ENCODE measurements at regions not wholly inside any gene's neighbourhood (a gene's known extent, or its start where the extent isn't known, plus 50 kb on each side); places are given as distances from the start of the nearest gene placed in this dataset.
"Not testable (repeated sequence)": the region's sequence is repeated elsewhere in the genome, so short reads cannot be mapped to it uniquely, and the experiment has no call there.

- Histone ChIP-seq H3K4me3 (ENCODE audit: low read depth in 1 of 2, low read length in 2 of 2) (no peak overlapping the region), H3K27ac (ENCODE audit: low read depth, low read length) (no peak overlapping the region), H3K9me3 (ENCODE audit: low read length) (no peaks in the 10 kb centered on the region), H3K36me3 (ENCODE audit: insufficient read depth, low read length) (no peaks in the 10 kb centered on the region), H3K9ac (ENCODE audit: low read length) (no peak overlapping the region), H3K4me1 (ENCODE audit: insufficient read depth, low read length) (no peaks in the 10 kb centered on the region), H3K27me3 (ENCODE audit: control insufficient read depth in 1 of 2, insufficient read depth in 2 of 2, low read length in 2 of 2) (peaks cover 0 to 11% of the 10 kb centered on the region in 2 donors)
Measured at GRCh38 chr12:131443019-131444000, 267.6 kb upstream of the SFSWAP start.

- Histone ChIP-seq H3K36me3 (ENCODE audit: insufficient read depth, low read length) (no peaks in the 10 kb centered on the region), H3K4me3 (ENCODE audit: low read depth in 1 of 2, low read length in 2 of 2) (no peak overlapping the region), H3K9me3 (ENCODE audit: low read length) (no peaks in the 10 kb centered on the region), H3K27me3 (ENCODE audit: control insufficient read depth in 1 of 2, insufficient read depth in 2 of 2, low read length in 2 of 2) (peaks cover 0 to 6% of the 10 kb centered on the region in 2 donors), H3K27ac (ENCODE audit: low read depth, low read length) (no peak overlapping the region), H3K4me1 (ENCODE audit: insufficient read depth, low read length) (no peaks in the 10 kb centered on the region), H3K9ac (ENCODE audit: low read length) (no peak overlapping the region)
Measured at GRCh38 chr12:131444220-131445164, 266.4 kb upstream of the SFSWAP start.

GRCh38 chr12:131445184-131445774 is 265.6 kb upstream of the SFSWAP start:
- H3K27me3 ChIP-seq (ENCODE audit: control insufficient read depth in 1 of 2, insufficient read depth in 2 of 2, low read length in 2 of 2): peaks cover 0 to 6% of the 10 kb centered on the region in 2 donors
- no peaks in the 10 kb centered on the region for H3K9me3 ChIP-seq (ENCODE audit: low read length)
- H3K4me3 ChIP-seq (ENCODE audit: low read depth in 1 of 2, low read length in 2 of 2): no peak overlapping the region
- no peaks in the 10 kb centered on the region for H3K36me3 ChIP-seq (ENCODE audit: insufficient read depth, low read length)
- no peaks in the 10 kb centered on the region for H3K4me1 ChIP-seq (ENCODE audit: insufficient read depth, low read length)
- no peak overlapping the region for H3K27ac ChIP-seq (ENCODE audit: low read depth, low read length)
- H3K9ac ChIP-seq (ENCODE audit: low read length): no peak overlapping the region

GRCh38 chr12:131445795-131446194 is 265.1 kb upstream of the SFSWAP start:
- Histone ChIP-seq H3K9ac (ENCODE audit: low read length) (no peak overlapping the region), H3K27ac (ENCODE audit: low read depth, low read length) (no peak overlapping the region), H3K36me3 (ENCODE audit: insufficient read depth, low read length) (no peaks in the 10 kb centered on the region), H3K4me3 (ENCODE audit: low read depth in 1 of 2, low read length in 2 of 2) (no peak overlapping the region), H3K27me3 (ENCODE audit: control insufficient read depth in 1 of 2, insufficient read depth in 2 of 2, low read length in 2 of 2) (peaks cover 0 to 6% of the 10 kb centered on the region in 2 donors), H3K9me3 (ENCODE audit: low read length) (no peaks in the 10 kb centered on the region), H3K4me1 (ENCODE audit: insufficient read depth, low read length) (no peaks in the 10 kb centered on the region)

GRCh38 chr12:131447636-131448035 is 263.3 kb upstream of the SFSWAP start:
- H3K4me1 ChIP-seq (ENCODE audit: insufficient read depth, low read length); H3K27ac ChIP-seq (ENCODE audit: low read depth, low read length); H3K4me3 ChIP-seq (ENCODE audit: low read depth in 1 of 2, low read length in 2 of 2); H3K9me3 ChIP-seq (ENCODE audit: low read length); H3K27me3 ChIP-seq (ENCODE audit: control insufficient read depth in 1 of 2, insufficient read depth in 2 of 2, low read length in 2 of 2); H3K36me3 ChIP-seq (ENCODE audit: insufficient read depth, low read length); H3K9ac ChIP-seq (ENCODE audit: low read length): not testable (repeated sequence)

GRCh38 chr12:131448254-131448795 is 262.6 kb upstream of the SFSWAP start:
- H3K27ac ChIP-seq (ENCODE audit: low read depth, low read length): no peak overlapping the region
- no peaks in the 10 kb centered on the region for H3K9me3 ChIP-seq (ENCODE audit: low read length)
- H3K4me3 ChIP-seq (ENCODE audit: low read depth in 1 of 2, low read length in 2 of 2): no peak overlapping the region
- no peak overlapping the region for H3K9ac ChIP-seq (ENCODE audit: low read length)
- H3K4me1 ChIP-seq (ENCODE audit: insufficient read depth, low read length): no peaks in the 10 kb centered on the region
- H3K36me3 ChIP-seq (ENCODE audit: insufficient read depth, low read length): no peaks in the 10 kb centered on the region
- H3K27me3 ChIP-seq (ENCODE audit: control insufficient read depth in 1 of 2, insufficient read depth in 2 of 2, low read length in 2 of 2): peaks cover 0 to 6% of the 10 kb centered on the region in 2 donors

- H3K4me1 ChIP-seq (ENCODE audit: insufficient read depth, low read length): no peaks in the 10 kb centered on the region
- peaks cover 0 to 6% of the 10 kb centered on the region in 2 donors for H3K27me3 ChIP-seq (ENCODE audit: control insufficient read depth in 1 of 2, insufficient read depth in 2 of 2, low read length in 2 of 2)
- no peak overlapping the region for H3K27ac ChIP-seq (ENCODE audit: low read depth, low read length)
- no peaks in the 10 kb centered on the region for H3K36me3 ChIP-seq (ENCODE audit: insufficient read depth, low read length)
- no peak overlapping the region for H3K9ac ChIP-seq (ENCODE audit: low read length)
- H3K4me3 ChIP-seq (ENCODE audit: low read depth in 1 of 2, low read length in 2 of 2): no peak overlapping the region
- H3K9me3 ChIP-seq (ENCODE audit: low read length): no peaks in the 10 kb centered on the region
Measured at GRCh38 chr12:131449027-131449426, 261.9 kb upstream of the SFSWAP start.

GRCh38 chr12:131452444-131452860 is 258.4 kb upstream of the SFSWAP start:
- no peak overlapping the region for H3K27ac ChIP-seq (ENCODE audit: low read depth, low read length)
- H3K4me3 ChIP-seq (ENCODE audit: low read depth in 1 of 2, low read length in 2 of 2): no peak overlapping the region
- peaks cover 0 to 5% of the 10 kb centered on the region in 2 donors for H3K27me3 ChIP-seq (ENCODE audit: control insufficient read depth in 1 of 2, insufficient read depth in 2 of 2, low read length in 2 of 2)
- H3K36me3 ChIP-seq (ENCODE audit: insufficient read depth, low read length): no peaks in the 10 kb centered on the region
- no peaks in the 10 kb centered on the region for H3K4me1 ChIP-seq (ENCODE audit: insufficient read depth, low read length)
- H3K9me3 ChIP-seq (ENCODE audit: low read length): no peaks in the 10 kb centered on the region
- no peak overlapping the region for H3K9ac ChIP-seq (ENCODE audit: low read length)

- H3K27me3 ChIP-seq (ENCODE audit: control insufficient read depth in 1 of 2, insufficient read depth in 2 of 2, low read length in 2 of 2): peaks cover 0 to 10% of the 10 kb centered on the region in 2 donors
Measured at GRCh38 chr12:131454418-131455217, 256.3 kb upstream of the SFSWAP start.

GRCh38 chr12:131455218-131455506 is 255.7 kb upstream of the SFSWAP start:
- no peaks in the 10 kb centered on the region for H3K4me1 ChIP-seq (ENCODE audit: insufficient read depth, low read length)
- no peak overlapping the region for H3K4me3 ChIP-seq (ENCODE audit: low read depth in 1 of 2, low read length in 2 of 2)
- H3K9ac ChIP-seq (ENCODE audit: low read length): no peak overlapping the region
- no peak overlapping the region for H3K27ac ChIP-seq (ENCODE audit: low read depth, low read length)
- H3K27me3 ChIP-seq (ENCODE audit: control insufficient read depth in 1 of 2, insufficient read depth in 2 of 2, low read length in 2 of 2): peaks cover 0 to 10% of the 10 kb centered on the region in 2 donors
- no peaks in the 10 kb centered on the region for H3K36me3 ChIP-seq (ENCODE audit: insufficient read depth, low read length)
- no peaks in the 10 kb centered on the region for H3K9me3 ChIP-seq (ENCODE audit: low read length)

More at GRCh38 chr12:131454418-131455217, 256.3 kb upstream of the SFSWAP start:
- Histone ChIP-seq H3K4me1 (ENCODE audit: insufficient read depth, low read length) (no peaks in the 10 kb centered on the region), H3K4me3 (ENCODE audit: low read depth in 1 of 2, low read length in 2 of 2) (no peak overlapping the region), H3K9me3 (ENCODE audit: low read length) (no peaks in the 10 kb centered on the region), H3K9ac (ENCODE audit: low read length) (no peak overlapping the region), H3K27ac (ENCODE audit: low read depth, low read length) (no peak overlapping the region), H3K36me3 (ENCODE audit: insufficient read depth, low read length) (no peaks in the 10 kb centered on the region)

All from muscle layer of colon (tissue), 2 donors.